SK-N-SH treated with all-trans-retinoic acid at 6 μM for 48 hours (cell line): ENCODE measurements at regions not wholly inside any gene's neighbourhood (a gene's known extent, or its start where the extent isn't known, plus 50 kb on each side); places are given as distances from the start of the nearest gene placed in this dataset.

Experiments used
- ARNTL ChIP-seq: fragments of 450-650 bp; formaldehyde crosslinking; IDR thresholded peaks from 2 replicates; pipeline ENCODE4 v1.5.0; 2020; ENCODE audit warnings: low read depth, mild to moderate bottlenecking, moderate library complexity, borderline replicate concordance
- BACH2 ChIP-seq: fragments of 250-450 bp; sonication (Bioruptor Pico); IDR thresholded peaks from 2 replicates; pipeline ENCODE4 v1.9.0; 2021; ENCODE audit warnings: mild to moderate bottlenecking, borderline replicate concordance
- ESRRG ChIP-seq: fragments of 250-450 bp; sonication (Bioruptor Pico); IDR thresholded peaks from 2 replicates; pipeline ENCODE4 v1.6.1; 2021; ENCODE audit warnings: mild to moderate bottlenecking
- PATZ1 ChIP-seq: fragments of 250-450 bp; sonication (Bioruptor Pico); IDR thresholded peaks from 2 replicates; pipeline ENCODE4 v1.8.0; 2020; ENCODE audit warnings: mild to moderate bottlenecking, moderate library complexity, borderline replicate concordance
- RARB ChIP-seq: fragments of 250-450 bp; sonication (Bioruptor Pico); IDR thresholded peaks from 2 replicates; pipeline ENCODE4 v1.8.0; 2021; ENCODE audit warnings: mild to moderate bottlenecking, moderate library complexity
- TCF4 ChIP-seq: fragments of 250-450 bp; sonication (Bioruptor Pico); IDR thresholded peaks from 2 replicates; pipeline ENCODE4 v1.8.0; 2021; ENCODE audit warnings: mild to moderate bottlenecking, moderate library complexity, borderline replicate concordance
- TOX ChIP-seq: fragments of 250-450 bp; sonication (Bioruptor Pico); IDR thresholded peaks from 2 replicates; pipeline ENCODE4 v1.8.0; 2021; ENCODE audit warnings: mild to moderate bottlenecking, moderate library complexity, borderline replicate concordance
- ZFP3 ChIP-seq: fragments of 250-450 bp; sonication (Bioruptor Pico); IDR thresholded peaks from 2 replicates; pipeline ENCODE4 v1.5.0; 2020; ENCODE audit warnings: mild to moderate bottlenecking, moderate library complexity
- ZFP30 ChIP-seq: fragments of 450-650 bp; formaldehyde crosslinking; IDR thresholded peaks from 2 replicates; pipeline ENCODE4 v1.5.0; 2022; ENCODE audit warnings: mild to moderate bottlenecking, moderate library complexity
- ZNF565 ChIP-seq: fragments of 450-650 bp; formaldehyde crosslinking; conservative IDR thresholded peaks from 2 replicates; pipeline ENCODE4 v1.5.0; 2020; ENCODE audit warnings: low read depth, mild to moderate bottlenecking, moderate library complexity
- ZNF70 ChIP-seq: fragments of 450-650 bp; formaldehyde crosslinking; IDR thresholded peaks from 2 replicates; pipeline ENCODE4 v1.5.0; 2020; ENCODE audit warnings: mild to moderate bottlenecking, moderate library complexity
- ZNF8 ChIP-seq: fragments of 450-650 bp; formaldehyde crosslinking; IDR thresholded peaks from 2 replicates; pipeline ENCODE4 v1.5.0; 2020; ENCODE audit warnings: mild to moderate bottlenecking, moderate library complexity
- TF ChIP-seq, protein P1 (sequence below): fragments of 250-450 bp; sonication (Bioruptor Pico); IDR thresholded peaks from 2 replicates; pipeline ENCODE4 v1.5.1; 2021; ENCODE audit warnings: mild to moderate bottlenecking, moderate library complexity

- no peak for TF ChIP-seq ZFP3 (CRISPR knock-in tag)
- TF ChIP-seq ARNTL (CRISPR knock-in tag): no peak
- TF ChIP-seq ZNF8 (CRISPR knock-in tag): no peak
- no peak for TF ChIP-seq ZFP30
- TF ChIP-seq ZNF70 (CRISPR knock-in tag): no peak
- no peak for TF ChIP-seq PATZ1 (CRISPR knock-in tag)
- no peak for TF ChIP-seq ESRRG (CRISPR knock-in tag)
- TF ChIP-seq, protein P1, sequence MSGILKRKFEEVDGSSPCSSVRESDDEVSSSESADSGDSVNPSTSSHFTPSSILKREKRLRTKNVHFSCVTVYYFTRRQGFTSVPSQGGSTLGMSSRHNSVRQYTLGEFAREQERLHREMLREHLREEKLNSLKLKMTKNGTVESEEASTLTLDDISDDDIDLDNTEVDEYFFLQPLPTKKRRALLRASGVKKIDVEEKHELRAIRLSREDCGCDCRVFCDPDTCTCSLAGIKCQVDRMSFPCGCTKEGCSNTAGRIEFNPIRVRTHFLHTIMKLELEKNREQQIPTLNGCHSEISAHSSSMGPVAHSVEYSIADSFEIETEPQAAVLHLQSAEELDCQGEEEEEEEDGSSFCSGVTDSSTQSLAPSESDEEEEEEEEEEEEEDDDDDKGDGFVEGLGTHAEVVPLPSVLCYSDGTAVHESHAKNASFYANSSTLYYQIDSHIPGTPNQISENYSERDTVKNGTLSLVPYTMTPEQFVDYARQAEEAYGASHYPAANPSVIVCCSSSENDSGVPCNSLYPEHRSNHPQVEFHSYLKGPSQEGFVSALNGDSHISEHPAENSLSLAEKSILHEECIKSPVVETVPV (CRISPR knock-in tag): no peak
- no peak for TF ChIP-seq TCF4 (CRISPR knock-in tag)
- no peak for TF ChIP-seq ZNF565 (CRISPR knock-in tag)
- no peak for TF ChIP-seq TOX
- no peak for TF ChIP-seq BACH2
- TF ChIP-seq RARB (CRISPR knock-in tag): no peak
Observed at GRCh38 chr3:56987238-56987895, 73.1 kb upstream of the SPATA12 start.
